ENCODE measurements at regions not wholly inside any gene's neighbourhood (a gene's known extent, or its start where the extent isn't known, plus 50 kb on each side); places are given as distances from the start of the nearest gene placed in this dataset.

- TF ChIP-seq CTCF (conservative IDR thresholded peaks at IDR 0.05; ENCODE audit: low read length) (no peak), EZH2phosphoT487 (IDR thresholded peaks at IDR 0.05; ENCODE audit: borderline replicate concordance, low read depth, low read length) (no peak)
Observed at GRCh38 chr4:30495651-30496310, 224.4 kb upstream of the PCDH7 start.
